Myocyte (in vitro differentiated cells): ENCODE measurements at regions not wholly inside any gene's neighbourhood (a gene's known extent, or its start where the extent isn't known, plus 50 kb on each side); places are given as distances from the start of the nearest gene placed in this dataset.
"Not testable (repeated sequence)": the region's sequence is repeated elsewhere in the genome, so short reads cannot be mapped to it uniquely, and the experiment has no call there.

Experiments used
- DNase-seq: peaks from one replicate; pipeline ENCODE4 v3.0.0-alpha.2; 2012; ENCODE audit warnings: low read depth

GRCh38 chr14:37985826-37986470, 221.8 kb upstream of the SSTR1 start:
- DNase-seq, result peak; percentile 72

DNA sequence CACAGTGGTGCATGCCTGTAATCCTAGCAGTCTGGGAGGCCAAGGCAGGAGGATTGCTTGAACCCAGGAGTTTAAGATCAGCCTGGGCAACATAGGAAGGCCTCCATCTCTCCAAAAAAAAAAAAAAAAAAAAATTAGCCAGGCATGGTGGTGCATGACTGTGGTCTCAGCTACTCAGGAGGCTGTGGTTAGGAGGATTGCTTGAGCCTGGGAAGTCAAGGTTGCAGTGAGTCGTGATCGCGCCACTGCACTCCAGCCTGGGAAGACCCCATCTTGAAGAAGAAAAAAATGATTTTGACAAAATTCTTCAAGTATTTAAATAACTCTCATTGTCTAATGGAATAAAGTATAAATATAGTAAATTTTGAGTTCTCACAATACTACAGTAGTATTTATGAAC, 219.2 kb upstream of the SSTR1 start:
- peak; percentile 26 for DNase-seq

GRCh38 chr14:37991027-37991426, 216.7 kb upstream of the SSTR1 start:
- no peak for DNase-seq

DNA sequence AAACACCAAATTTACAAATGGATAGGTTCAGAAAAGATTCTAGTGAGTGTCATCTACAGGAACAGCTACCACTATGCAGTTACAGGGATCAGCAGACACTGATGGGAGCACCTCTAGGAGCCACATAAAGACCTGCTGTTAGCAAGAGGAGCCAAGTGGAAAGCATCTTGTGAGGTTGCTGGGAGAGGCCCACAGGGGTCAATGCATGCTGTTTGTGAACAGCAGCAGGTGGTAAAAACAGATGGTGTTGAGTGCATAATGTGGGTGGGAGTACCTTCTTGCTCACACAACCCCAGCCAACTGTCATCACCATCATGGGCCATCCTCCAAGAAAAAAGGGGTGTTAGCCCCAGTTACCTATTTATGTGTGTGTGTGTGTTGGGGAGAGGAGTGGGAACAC, 215.2 kb upstream of the SSTR1 start:
- DNase-seq, result peak; percentile 14

DNA sequence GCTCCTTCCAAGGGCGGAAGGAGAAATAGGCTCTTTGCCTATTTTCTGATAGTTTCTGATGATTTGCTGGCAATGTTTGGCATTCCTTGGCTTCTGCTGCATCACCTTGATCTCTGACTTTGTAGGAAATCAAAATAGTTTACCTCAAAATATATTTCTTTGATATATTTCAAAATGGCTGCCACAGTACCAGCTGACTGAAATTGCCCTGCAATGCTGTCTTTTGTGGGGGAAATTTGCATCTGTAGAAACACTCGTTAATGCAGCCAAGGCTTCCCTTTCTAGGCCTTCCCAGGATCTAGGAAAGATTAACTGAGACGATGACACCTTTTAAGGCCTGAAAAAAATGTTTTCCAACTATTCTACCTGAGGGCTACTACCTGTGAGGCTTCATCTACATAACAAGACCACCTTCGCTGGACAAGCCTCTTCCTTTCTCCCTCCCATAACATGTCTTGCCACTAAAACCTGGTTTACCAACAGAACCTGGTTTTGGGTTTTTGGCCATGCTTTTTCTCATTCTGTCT, 212.8 kb upstream of the SSTR1 start:
- DNase-seq, result no peak

- no peak for DNase-seq
These were observed 210.7 kb upstream of the SSTR1 start for GRCh38 chr14:37997017-37997416.

DNA sequence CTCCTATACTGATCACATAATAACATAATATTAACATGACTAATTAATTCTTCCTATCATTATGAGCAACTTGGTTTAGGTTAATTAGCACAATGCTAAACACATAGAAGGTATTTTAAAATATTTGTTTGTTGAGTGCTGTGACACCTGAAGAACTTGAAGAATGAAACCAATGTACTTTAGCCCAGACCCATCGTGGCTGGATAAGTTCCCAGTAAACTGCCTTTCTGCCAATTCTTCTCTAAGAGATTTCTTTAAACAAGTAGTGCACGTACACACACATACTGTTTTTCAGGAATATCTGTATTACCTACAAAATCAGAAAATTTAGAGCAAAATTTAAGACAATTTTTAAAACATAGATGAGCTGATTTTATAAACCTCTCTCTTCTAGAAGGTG, 207.4 kb upstream of the SSTR1 start:
- DNase-seq, result no peak

DNA sequence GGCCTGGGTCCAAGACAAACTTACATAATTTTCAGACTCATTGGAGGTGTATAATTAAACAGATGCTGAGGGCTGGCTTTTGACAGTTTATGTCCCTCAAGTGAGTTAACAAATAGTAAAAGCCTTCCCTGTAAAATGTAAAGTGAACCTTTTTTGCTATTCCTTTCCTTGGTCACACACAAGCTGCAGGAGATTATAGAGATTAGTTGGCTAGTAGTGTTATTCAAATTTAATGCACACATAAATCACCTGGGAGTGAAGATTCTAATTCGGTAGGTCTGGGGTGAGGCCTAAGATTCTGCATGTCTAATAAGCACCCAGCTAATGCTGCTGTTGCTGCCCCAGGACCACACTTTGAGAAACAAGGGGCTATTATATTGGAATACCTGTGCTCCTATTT, 206.2 kb upstream of the SSTR1 start:
- no peak for DNase-seq

GRCh38 chr14:38003746-38004609, 203.7 kb upstream of the SSTR1 start:
- DNase-seq, result no peak

DNA sequence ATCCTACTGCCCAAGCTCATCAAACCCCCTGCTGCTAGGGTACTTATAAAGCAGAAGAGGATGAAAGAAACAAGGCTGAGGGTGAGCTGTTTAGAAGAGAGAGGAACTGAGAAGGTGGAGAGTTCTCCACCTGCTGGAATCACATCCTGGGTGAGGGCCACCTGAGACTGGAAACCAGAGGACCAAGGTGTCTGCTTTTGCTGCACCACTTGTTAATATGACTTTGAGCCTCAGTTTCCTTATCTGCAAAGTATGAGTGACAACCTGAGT, 203.2 kb upstream of the SSTR1 start:
- DNase-seq, result no peak

GRCh38 chr14:38011156-38011555, 196.5 kb upstream of the SSTR1 start:
- not testable (repeated sequence) for DNase-seq

DNA sequence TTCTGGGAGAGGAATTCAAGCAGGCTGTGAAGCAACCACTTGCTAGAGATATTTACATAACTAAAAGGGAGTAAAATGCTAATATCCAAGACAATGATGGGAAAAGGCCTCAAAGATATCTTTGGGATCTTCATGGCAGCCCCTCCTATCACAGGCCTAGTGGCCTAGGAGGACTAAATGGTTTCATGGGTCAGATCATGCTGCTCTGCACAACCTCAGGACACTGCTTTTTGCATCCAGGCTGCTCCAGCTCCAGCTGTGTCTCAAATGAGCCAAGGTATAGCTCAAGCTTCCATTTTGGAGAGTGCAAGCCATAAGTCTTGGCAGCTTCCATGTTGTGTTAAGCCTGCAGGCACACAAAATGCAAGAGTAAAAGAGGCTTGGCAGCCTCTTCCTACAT, 195.6 kb upstream of the SSTR1 start:
- no peak for DNase-seq

DNA sequence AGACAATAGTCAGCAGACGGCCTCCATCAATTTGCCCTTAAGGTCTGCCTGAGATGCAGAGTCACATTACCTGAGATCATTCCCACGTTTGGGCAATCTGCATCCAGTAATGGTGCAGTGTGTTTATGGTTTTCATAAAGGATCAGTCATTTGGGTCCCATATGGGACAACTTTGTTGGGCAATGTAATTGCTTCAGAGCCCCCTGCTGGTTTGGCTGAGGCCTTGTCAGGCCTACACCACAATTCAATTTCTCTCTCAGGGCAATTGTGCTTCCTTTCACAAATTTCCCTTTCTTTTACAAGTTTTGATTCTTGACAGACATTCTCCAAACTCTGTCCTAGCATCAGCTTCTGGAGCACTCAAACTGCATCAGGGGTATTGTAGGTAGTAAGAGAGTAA, 191.2 kb upstream of the SSTR1 start:
- DNase-seq, result no peak

DNA sequence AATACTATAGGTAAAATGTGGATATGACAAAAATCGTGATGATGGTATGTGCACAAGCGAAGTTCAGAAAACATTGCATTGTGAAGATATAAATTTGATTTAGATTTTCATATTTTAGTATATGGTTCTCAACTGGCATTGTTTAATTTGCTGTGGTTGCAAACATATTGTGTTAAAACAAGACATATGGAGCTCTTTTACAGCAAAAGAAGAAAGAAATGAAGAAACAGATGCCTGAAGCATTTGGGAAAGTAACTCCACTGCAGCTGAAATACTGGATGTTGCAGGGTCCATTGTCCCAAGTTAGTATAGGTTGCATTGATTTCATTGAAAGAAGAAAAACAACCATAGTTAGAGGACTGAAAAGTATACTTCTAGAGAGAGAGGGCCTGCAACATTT, 185.8 kb upstream of the SSTR1 start:
- DNase-seq, result no peak

- no peak for DNase-seq
These were observed 184.9 kb upstream of the SSTR1 start for GRCh38 chr14:38022775-38023174.

DNA sequence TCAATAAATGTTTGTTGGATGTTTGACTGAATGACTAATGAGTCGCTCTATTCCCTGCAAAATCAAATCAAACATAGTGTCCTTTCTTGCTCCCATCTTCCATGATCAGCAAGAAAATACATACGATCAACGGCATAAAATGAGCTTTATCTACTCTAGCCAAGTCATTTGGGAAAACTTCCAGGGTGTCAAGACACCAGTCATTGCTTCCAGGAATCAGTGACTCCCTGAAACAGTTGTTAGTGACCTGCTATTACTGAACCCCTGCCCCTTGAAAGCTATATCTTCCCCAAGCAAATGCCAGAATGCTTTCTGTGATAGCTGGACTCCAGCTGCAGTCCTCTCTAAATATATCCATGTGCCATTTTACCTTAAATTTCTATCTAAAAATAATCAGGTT, 169.5 kb upstream of the SSTR1 start:
- no peak for DNase-seq

GRCh38 chr14:38038986-38039385, 168.7 kb upstream of the SSTR1 start:
- no peak for DNase-seq

DNA sequence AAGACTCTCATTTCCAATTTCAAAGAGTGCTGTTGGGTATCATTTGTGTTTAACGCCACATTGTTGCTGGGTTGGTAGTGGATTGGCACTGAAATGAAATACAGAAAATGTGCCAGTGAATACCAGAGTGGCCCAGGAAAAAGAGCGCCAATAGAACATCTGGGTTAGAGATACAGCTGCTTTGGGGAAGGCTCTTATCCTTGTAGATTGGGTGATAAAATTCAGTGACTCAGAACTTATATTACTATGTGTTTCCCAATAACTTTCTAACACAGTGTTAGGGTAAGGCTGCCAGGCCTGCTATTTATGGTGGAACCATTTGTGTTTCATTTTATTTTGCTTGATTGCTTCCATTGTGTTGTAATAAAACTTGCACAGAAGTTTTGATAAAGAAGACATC, 168.2 kb upstream of the SSTR1 start:
- no peak for DNase-seq

DNA sequence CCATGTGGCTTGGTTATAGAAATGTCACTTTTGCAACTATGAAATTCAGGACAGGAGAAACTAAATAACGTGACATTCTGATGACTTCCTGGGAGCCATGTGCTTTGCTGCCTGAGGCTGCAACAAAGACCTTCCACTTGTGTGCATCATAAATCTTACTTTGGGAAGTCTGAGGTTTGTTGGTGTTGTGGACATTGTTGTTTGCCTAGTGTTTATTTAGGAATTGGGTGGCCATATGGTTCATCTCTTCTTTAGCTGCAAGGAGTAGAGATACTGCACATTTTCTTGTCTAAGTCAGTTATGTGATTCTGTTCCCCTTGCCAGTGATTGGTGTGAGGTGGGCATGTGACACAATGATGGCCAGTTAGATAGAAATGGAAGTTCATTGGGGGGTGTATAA, 167.3 kb upstream of the SSTR1 start:
- no peak for DNase-seq

DNA sequence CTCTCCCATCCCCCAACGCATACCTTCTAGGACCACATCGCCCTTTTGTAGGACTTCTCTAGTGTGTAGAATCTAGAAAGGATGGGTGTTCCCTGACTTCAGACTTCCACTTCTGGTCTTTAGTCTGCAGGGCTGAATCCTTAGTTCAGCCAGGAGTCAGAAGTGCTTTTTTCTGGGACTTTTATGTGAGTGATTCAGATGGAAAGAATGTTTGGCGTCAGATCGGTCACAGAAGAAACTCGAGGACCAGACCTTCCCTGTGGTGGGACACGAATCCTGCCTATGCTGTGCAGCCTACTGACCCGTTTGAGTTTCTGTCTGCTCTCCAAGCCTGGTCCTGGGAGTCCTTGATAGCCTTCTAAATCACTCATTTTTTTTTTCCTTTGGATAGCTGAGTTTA, 165.4 kb upstream of the SSTR1 start:
- DNase-seq, result peak; percentile 54

GRCh38 chr14:38044710-38045109, 163.0 kb upstream of the SSTR1 start:
- DNase-seq, result no peak

- no peak for DNase-seq
These were observed 162.2 kb upstream of the SSTR1 start for GRCh38 chr14:38045461-38045860.

DNA sequence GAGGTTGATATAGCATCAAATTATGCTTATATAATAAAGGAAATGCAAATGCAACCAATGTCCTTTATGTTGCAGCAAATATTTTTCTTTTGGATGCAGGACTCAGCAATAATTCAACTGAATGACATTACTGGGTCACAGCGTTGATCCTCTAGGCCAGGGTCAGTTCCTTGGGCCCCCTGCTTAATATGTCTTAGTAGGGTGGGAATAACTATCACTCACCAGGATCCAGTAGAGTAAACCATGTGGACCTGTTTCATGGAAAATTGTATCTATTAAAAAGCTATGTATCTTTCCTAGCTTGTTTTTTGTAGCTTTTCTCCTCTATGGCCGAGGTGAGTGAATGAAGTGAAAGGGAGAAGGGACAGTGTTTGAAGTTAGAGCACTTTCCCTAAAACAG, 161.5 kb upstream of the SSTR1 start:
- DNase-seq, result no peak
